ENCODE measurements at regions not wholly inside any gene's neighbourhood (a gene's known extent, or its start where the extent isn't known, plus 50 kb on each side); places are given as distances from the start of the nearest gene placed in this dataset.

GRCh38 chr2:15805206-15805605 lies 135.1 kb upstream of the MYCN start:
- no peaks in the 10 kb centered on the region for H3K27me3 ChIP-seq

GRCh38 chr2:15805772-15806171 lies 134.6 kb upstream of the MYCN start:
- H3K4me3 ChIP-seq = no peak overlapping the region
- no peak for ATAC-seq
- H3K9me3 ChIP-seq = no peaks in the 10 kb centered on the region
- TF ChIP-seq EP300 (IDR thresholded peaks at IDR 0.05) (no peak), POLR2AphosphoS5 (IDR thresholded peaks at IDR 0.05) (no peak), POLR2A (IDR thresholded peaks at IDR 0.05) (no peak), CTCF (IDR thresholded peaks at IDR 0.05) (no peak)
- no peaks in the 10 kb centered on the region for H3K36me3 ChIP-seq
- H3K27ac ChIP-seq = no peak overlapping the region
- H3K27me3 ChIP-seq = no peaks in the 10 kb centered on the region
- no peaks in the 10 kb centered on the region for H3K4me1 ChIP-seq
- 75 to 100% methylated on average over 1 to 2 of the region's 4 CpGs for WGBS, 2 donors (ENCODE audit: low coverage in 1 of 2)

More at GRCh38 chr2:15805206-15805605, 135.1 kb upstream of the MYCN start:
- Histone ChIP-seq H3K9me3 (no peaks in the 10 kb centered on the region), H3K36me3 (no peaks in the 10 kb centered on the region), H3K27ac (no peak overlapping the region), H3K4me3 (no peak overlapping the region), H3K4me1 (no peaks in the 10 kb centered on the region)
- ATAC-seq = no peak
- 80 to 100% methylated on average over 1 to 2 of the region's 2 CpGs for WGBS, 2 donors (ENCODE audit: low coverage in 1 of 2)
- TF ChIP-seq EP300 (IDR thresholded peaks at IDR 0.05) (no peak), POLR2A (IDR thresholded peaks at IDR 0.05) (no peak), CTCF (IDR thresholded peaks at IDR 0.05) (no peak), POLR2AphosphoS5 (IDR thresholded peaks at IDR 0.05) (no peak)

DNA sequence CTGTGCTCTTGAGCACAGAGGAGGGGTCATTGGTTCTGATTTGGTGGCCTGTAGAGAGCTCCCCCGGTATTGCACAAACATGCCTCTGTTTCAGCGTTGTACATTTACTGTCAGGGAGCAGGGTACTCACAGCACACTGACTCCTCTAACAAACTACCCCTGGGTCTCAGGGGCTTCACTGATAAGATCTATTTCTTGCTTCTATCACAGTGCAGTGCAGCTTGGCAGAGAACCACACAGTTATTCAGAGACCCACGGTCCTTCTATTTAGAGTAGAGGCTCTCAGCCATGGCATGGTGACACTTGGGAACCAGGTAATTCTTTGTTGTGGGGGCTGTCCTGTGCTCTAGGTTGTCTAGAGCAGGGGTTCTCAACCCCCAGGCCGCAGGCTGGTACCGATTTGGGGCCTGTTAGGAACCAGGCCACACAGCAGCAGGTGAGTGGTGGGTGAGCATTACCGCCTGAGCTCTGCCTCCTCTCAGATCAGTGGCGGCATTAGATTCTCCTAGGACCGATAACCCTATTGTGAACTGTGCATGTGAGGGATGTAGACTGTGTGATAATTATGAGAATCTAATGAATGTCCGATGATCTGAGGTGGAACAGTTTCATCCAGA lies 133.4 kb upstream of the MYCN start:
- Histone ChIP-seq H3K9me3 (no peaks in the 10 kb centered on the region), H3K4me3 (no peak overlapping the region), H3K27ac (no peak overlapping the region), H3K4me1 (no peaks in the 10 kb centered on the region), H3K27me3 (no peaks in the 10 kb centered on the region), H3K36me3 (no peaks in the 10 kb centered on the region)
- 82 to 100% methylated on average over 1 to 2 of the region's 9 CpGs for WGBS, 2 donors (ENCODE audit: low coverage in 1 of 2)
- TF ChIP-seq POLR2AphosphoS5 (IDR thresholded peaks at IDR 0.05) = no peak
- no peak for TF ChIP-seq POLR2A (IDR thresholded peaks at IDR 0.05)
- no peak for TF ChIP-seq CTCF (IDR thresholded peaks at IDR 0.05)
- no peak for TF ChIP-seq EP300 (IDR thresholded peaks at IDR 0.05)
- ATAC-seq = no peak

GRCh38 chr2:15807418-15808203 lies 132.7 kb upstream of the MYCN start:
- no peak overlapping the region for H3K27ac ChIP-seq
- no peaks in the 10 kb centered on the region for H3K4me1 ChIP-seq
- ATAC-seq = no peak
- H3K9me3 ChIP-seq = no peaks in the 10 kb centered on the region
- no peak for TF ChIP-seq POLR2A (IDR thresholded peaks at IDR 0.05)
- TF ChIP-seq POLR2AphosphoS5 (IDR thresholded peaks at IDR 0.05) = no peak
- no peak for TF ChIP-seq EP300 (IDR thresholded peaks at IDR 0.05)
- TF ChIP-seq CTCF (IDR thresholded peaks at IDR 0.05) = no peak
- no peak overlapping the region for H3K4me3 ChIP-seq
- no peaks in the 10 kb centered on the region for H3K27me3 ChIP-seq
- 80 to 84% methylated on average over 4 to 7 of the region's 18 CpGs for WGBS, 2 donors (ENCODE audit: low coverage in 1 of 2)
- H3K36me3 ChIP-seq = no peaks in the 10 kb centered on the region
